H9 (cell line): ENCODE measurements at regions not wholly inside any gene's neighbourhood (a gene's known extent, or its start where the extent isn't known, plus 50 kb on each side); places are given as distances from the start of the nearest gene placed in this dataset.

ENCODE experiments used
- DNase-seq: peaks from one replicate; pipeline ENCODE4 v3.0.0-alpha.2; 2017
- H2AFZ ChIP-seq: one replicate; pipeline ENCODE4 v1.6.1; 2013; ENCODE audit warnings: mild to moderate bottlenecking, low read length, control low read depth, moderate library complexity
- H2AK5ac ChIP-seq: 2 replicates; pipeline ENCODE4 v1.6.1; 2013; ENCODE audit warnings: low read length, control low read depth, mixed read lengths; ENCODE audit not compliant: insufficient read length
- H2BK120ac ChIP-seq: one replicate; pipeline ENCODE4 v1.6.1; 2013; ENCODE audit warnings: low read depth, mild to moderate bottlenecking, low read length, control low read depth, inconsistent platforms; ENCODE audit not compliant: poor library complexity, severe bottlenecking
- H2BK12ac ChIP-seq: 2 replicates; pipeline ENCODE4 v1.6.1; 2013; ENCODE audit warnings: low read length, control low read depth, mixed read lengths, low read depth; ENCODE audit not compliant: insufficient read length
- H2BK15ac ChIP-seq: 2 replicates; pipeline ENCODE4 v1.6.1; 2013; ENCODE audit warnings: low read depth, low read length, control low read depth
- H2BK20ac ChIP-seq: one replicate; pipeline ENCODE4 v1.6.1; 2013; ENCODE audit warnings: low read depth, mild to moderate bottlenecking, low read length, control low read depth, inconsistent platforms; ENCODE audit not compliant: poor library complexity, severe bottlenecking
- H2BK5ac ChIP-seq: 2 replicates; pipeline ENCODE4 v1.6.1; 2013; ENCODE audit warnings: low read length, control low read depth, mixed read lengths; ENCODE audit not compliant: insufficient read length
- H3K14ac ChIP-seq: 2 replicates; pipeline ENCODE4 v1.6.1; 2013; ENCODE audit warnings: low read length, control low read depth; ENCODE audit not compliant: insufficient read depth
- H3K18ac ChIP-seq: 2 replicates; pipeline ENCODE4 v1.6.1; 2013; ENCODE audit warnings: low read depth, mild to moderate bottlenecking, mixed read lengths, low read length, control low read depth; ENCODE audit not compliant: insufficient read length
- H3K23ac ChIP-seq: 2 replicates; pipeline ENCODE4 v1.6.1; 2013; ENCODE audit warnings: low read length, control low read depth, mixed read lengths, low read depth; ENCODE audit not compliant: insufficient read length
- H3K23me2 ChIP-seq: 2 replicates; pipeline ENCODE4 v1.6.1; 2013; ENCODE audit warnings: low read depth, mild to moderate bottlenecking, mixed read lengths, low read length, control low read depth; ENCODE audit not compliant: insufficient read length, poor library complexity, severe bottlenecking
- H3K27ac ChIP-seq: 2 replicates; pipeline ENCODE4 v1.5.1; 2013; ENCODE audit warnings: low read length, control low read depth, mixed read lengths, low read depth; ENCODE audit not compliant: insufficient read length
- H3K27me3 ChIP-seq: 2 replicates; pipeline ENCODE4 v1.6.1; 2013; ENCODE audit warnings: low read length, control low read depth, inconsistent platforms; ENCODE audit not compliant: insufficient read depth
- H3K4ac ChIP-seq: 2 replicates; pipeline ENCODE4 v1.6.1; 2013; ENCODE audit warnings: low read depth, mild to moderate bottlenecking, control low read depth, inconsistent platforms, low read length, moderate library complexity
- H3K4me1 ChIP-seq: 2 replicates; pipeline ENCODE4 v1.6.1; 2013; ENCODE audit warnings: low read length, control low read depth, inconsistent platforms; ENCODE audit not compliant: insufficient read depth
- H3K4me2 ChIP-seq: 2 replicates; pipeline ENCODE4 v1.6.1; 2013; ENCODE audit warnings: low read length, control low read depth, mixed read lengths; ENCODE audit not compliant: insufficient read length, insufficient read depth
- H3K56ac ChIP-seq: 2 replicates; pipeline ENCODE4 v1.6.1; 2013; ENCODE audit warnings: low read depth, mild to moderate bottlenecking, mixed read lengths, low read length, control low read depth; ENCODE audit not compliant: insufficient read length
- H3K79me1 ChIP-seq: 2 replicates; pipeline ENCODE4 v1.6.1; 2013; ENCODE audit warnings: low read depth, mild to moderate bottlenecking, moderate library complexity, low read length, control low read depth, inconsistent platforms; ENCODE audit not compliant: insufficient read depth, poor library complexity, severe bottlenecking
- H3K79me2 ChIP-seq: 2 replicates; pipeline ENCODE4 v1.6.1; 2013; ENCODE audit warnings: low read length, control low read depth, inconsistent platforms; ENCODE audit not compliant: insufficient read depth
- H3K9ac ChIP-seq: 2 replicates; pipeline ENCODE4 v1.6.1; 2013; ENCODE audit warnings: low read length, control low read depth, mixed read lengths; ENCODE audit not compliant: insufficient read length; ENCODE audit errors: extremely low read depth
- H3K9me3 ChIP-seq: one replicate; pipeline ENCODE4 v1.6.1; 2013; ENCODE audit warnings: low read depth, low read length, inconsistent platforms; ENCODE audit not compliant: control insufficient read depth
- H3T11ph ChIP-seq: one replicate; pipeline ENCODE4 v1.6.1; 2013; ENCODE audit warnings: mild to moderate bottlenecking, low read length, control low read depth, inconsistent platforms
- H4K20me1 ChIP-seq: one replicate; pipeline ENCODE4 v1.6.1; 2013; ENCODE audit not compliant: control insufficient read depth, insufficient read length, insufficient read depth
- H4K5ac ChIP-seq: 2 replicates; pipeline ENCODE4 v1.6.1; 2013; ENCODE audit warnings: low read depth, mild to moderate bottlenecking, mixed read lengths, low read length, control low read depth; ENCODE audit not compliant: insufficient read length
- H4K8ac ChIP-seq: replicated peaks from 2 replicates; pipeline ENCODE4 v1.6.1; 2013; ENCODE audit warnings: low read length, control low read depth, mixed read lengths, low read depth; ENCODE audit not compliant: insufficient read length
- H4K91ac ChIP-seq: 2 replicates; pipeline ENCODE4 v1.6.1; 2013; ENCODE audit warnings: low read depth, mild to moderate bottlenecking, moderate library complexity, mixed read lengths, low read length, control low read depth; ENCODE audit not compliant: insufficient read length
- H3K27ac Mint-ChIP-seq, 3 experiments: 2 replicates in 2 of 3; 3 replicates in 1 of 3; pipeline ENCODE4 v1.8.0; 2020 to 2021; ENCODE audit warnings: mixed read lengths in 3 of 3, mild to moderate bottlenecking in 1 of 3, moderate library complexity in 1 of 3
- H3K27me3 Mint-ChIP-seq: 2 replicates; pipeline ENCODE4 v1.8.0; 2021; ENCODE audit warnings: low read depth, mild to moderate bottlenecking, moderate library complexity, mixed read lengths
- H3K36me3 Mint-ChIP-seq, 3 experiments: 2 replicates in 2 of 3; 3 replicates in 1 of 3; pipeline ENCODE4 v1.8.0; 2020 to 2021; ENCODE audit warnings: low read depth in 3 of 3, mixed read lengths in 3 of 3; ENCODE audit not compliant: insufficient read depth in 1 of 3
- H3K4me1 Mint-ChIP-seq, 2 experiments: 2 replicates each; pipeline ENCODE4 v1.8.0; 2020; ENCODE audit warnings: mixed read lengths in 2 of 2
- H3K4me3 Mint-ChIP-seq, 2 experiments: 2 replicates in 1 of 2; 3 replicates in 1 of 2; pipeline ENCODE4 v1.8.0; 2020 to 2021; ENCODE audit warnings: mild to moderate bottlenecking in 2 of 2, mixed read lengths in 2 of 2, moderate library complexity in 1 of 2
- H3K9me3 Mint-ChIP-seq, 2 experiments: 2 replicates in 1 of 2; 3 replicates in 1 of 2; pipeline ENCODE4 v1.8.0; 2020; ENCODE audit warnings: mild to moderate bottlenecking in 2 of 2, mixed read lengths in 2 of 2, moderate library complexity in 1 of 2
- CTCF ChIP-seq: fragments of 200-600 bp; sonication (generic); conservative IDR thresholded peaks from 3 replicates; pipeline ENCODE4 v1.8.0; 2021; ENCODE audit warnings: antibody characterized with exemption, mild to moderate bottlenecking
- WGBS: extraction: QIAGEN DNeasy Blood & Tissue Kit; methylation state at CpG from one replicate; pipeline ENCODE4 v1.1.7; 2013; ENCODE audit warnings: missing lambda C conversion rate, low lambda C conversion rate, mixed read lengths; ENCODE audit not compliant: insufficient read length; ENCODE audit errors: extremely low coverage; 5-methylcytosine and 5-hydroxymethylcytosine counted together

GRCh38 chr16:86046667-86047270, 147.8 kb downstream of the IRF8 start:
- H2BK15ac ChIP-seq, result no peak overlapping the region
- no peak overlapping the region for H4K91ac ChIP-seq
- no peak overlapping the region for H2BK120ac ChIP-seq
- Mint-ChIP-seq H3K27me3 (peaks cover 48% of the 10 kb centered on the region), H3K27ac (no peak overlapping the region), H3K4me1 (peaks cover 13 to 24% of the 10 kb centered on the region in 2 experiments), H3K4me3 (no peak overlapping the region), H3K36me3 (no peaks in the 10 kb centered on the region), H3K9me3 (peaks cover 0 to 5% of the 10 kb centered on the region in 2 experiments; a peak in 2 of 5 replicates)
- H3K23me2 ChIP-seq, result no peaks in the 10 kb centered on the region
- H2AFZ ChIP-seq, result no peak overlapping the region
- no peak overlapping the region for H3T11ph ChIP-seq
- H2AK5ac ChIP-seq, result no peak overlapping the region
- no peak overlapping the region for H2BK12ac ChIP-seq
- H3K27ac ChIP-seq, result no peak overlapping the region
- H3K14ac ChIP-seq, result no peak overlapping the region
- H3K18ac ChIP-seq, result no peak overlapping the region
- no peak overlapping the region for H4K5ac ChIP-seq
- no peaks in the 10 kb centered on the region; the same call in 1 of the 2 replicates for H3K4me1 ChIP-seq
- H3K56ac ChIP-seq, result no peak overlapping the region
- no peaks in the 10 kb centered on the region for H3K9me3 ChIP-seq
- WGBS, result no CpG with 5 or more reads among the region's 9 CpGs
- H4K8ac ChIP-seq, result no peak overlapping the region
- no peaks in the 10 kb centered on the region for H3K27me3 ChIP-seq
- H3K9ac ChIP-seq, result no peak overlapping the region
- H3K23ac ChIP-seq, result no peak overlapping the region
- no peak for TF ChIP-seq CTCF
- no peaks in the 10 kb centered on the region for H3K79me1 ChIP-seq
- no peak for DNase-seq
- no peaks in the 10 kb centered on the region for H4K20me1 ChIP-seq
- no peaks in the 10 kb centered on the region for H3K79me2 ChIP-seq
- H3K4ac ChIP-seq, result no peak overlapping the region
- H2BK5ac ChIP-seq, result no peak overlapping the region
- H2BK20ac ChIP-seq, result no peak overlapping the region
- no peak overlapping the region for H3K4me2 ChIP-seq
